ENCODE measurements at regions not wholly inside any gene's neighbourhood (a gene's known extent, or its start where the extent isn't known, plus 50 kb on each side); places are given as distances from the start of the nearest gene placed in this dataset.

DNA sequence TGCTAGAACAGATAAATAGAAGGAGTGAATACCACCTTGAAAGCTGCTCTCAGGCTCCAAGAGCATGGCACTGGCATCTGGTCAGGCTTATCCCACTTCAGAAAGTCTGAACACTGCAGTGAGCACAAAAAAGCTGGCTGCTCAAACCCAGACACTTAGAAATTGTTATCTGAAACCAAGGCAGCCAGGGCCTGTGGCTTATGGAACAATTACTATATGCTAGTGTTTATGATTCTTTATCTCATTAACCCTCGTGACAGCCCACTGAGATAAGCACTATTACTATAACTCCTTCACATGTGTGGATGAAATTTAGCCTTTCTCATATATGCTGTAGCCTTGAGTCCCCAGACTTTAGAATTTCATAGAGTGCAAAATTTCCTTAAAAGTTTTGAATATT is 400.2 kb downstream of the RAB38 start:
- H3K79me2 ChIP-seq (ENCODE audit: insufficient read depth, low read length) = no peaks in the 10 kb centered on the region
- TF ChIP-seq SIN3A (IDR thresholded peaks at IDR 0.05; ENCODE audit: low read depth) (no peak), YY1 (IDR thresholded peaks at IDR 0.05; ENCODE audit: extremely low read depth, insufficient replicate concordance, low read depth, low read length) (no peak), POLR2AphosphoS5 (IDR thresholded peaks at IDR 0.05; ENCODE audit: low read depth, low read length) (no peak), TCF7L2 (IDR thresholded peaks at IDR 0.05; ENCODE audit: borderline replicate concordance, extremely low read depth, insufficient read depth, insufficient read length) (no peak), SP1 (IDR thresholded peaks at IDR 0.05; ENCODE audit: low read depth) (no peak), CEBPB (IDR thresholded peaks at IDR 0.05; ENCODE audit: low read depth) (no peak), SRF (IDR thresholded peaks at IDR 0.05; ENCODE audit: low read depth) (no peak), POLR2A (IDR thresholded peaks at IDR 0.05; ENCODE audit: borderline replicate concordance, extremely low read depth, insufficient read depth, insufficient read length) (no peak), ZFX (IDR thresholded peaks at IDR 0.05) (no peak), JUND (IDR thresholded peaks at IDR 0.05) (no peak), FOSL1 (IDR thresholded peaks at IDR 0.05; ENCODE audit: low read depth) (no peak)
- CTCF ChIA-PET = no interaction called here
- no peak overlapping the region for H3K27ac ChIP-seq (ENCODE audit: low read depth, low read length)
- no peak overlapping the region for H3K9ac ChIP-seq (ENCODE audit: low read length)
- H3K9me2 ChIP-seq (ENCODE audit: insufficient read depth) = no peaks in the 10 kb centered on the region
- no peaks in the 10 kb centered on the region for H4K20me1 ChIP-seq (ENCODE audit: insufficient read depth)
- no TSS peak for BruUV-seq (replicated peaks)
- H3K27me3 ChIP-seq (ENCODE audit: insufficient read depth, low read length) = peaks cover 5% of the 10 kb centered on the region; the same call in 1 of the 2 replicates
- intact Hi-C loops (cut with micrococcal nuclease) = no loop called here
- no peak overlapping the region for H3K4me2 ChIP-seq (ENCODE audit: low read length)
- RAD21 ChIA-PET (ENCODE audit: low non-redundant PET in 1 of 2, low total read pairs in 2 of 2, uncharacterized antibody in 2 of 2, unreplicated experiment in 2 of 2) = no interaction called here
- no peaks in the 10 kb centered on the region for H3K36me3 ChIP-seq (ENCODE audit: control insufficient read depth in 1 of 2, insufficient read depth in 2 of 2, low read length in 2 of 2)
- H3K4me3 ChIP-seq (replicated peaks in 1 of 2; ENCODE audit: low read depth in 1 of 2, low read length in 2 of 2) = no peak overlapping the region
- no peaks in the 10 kb centered on the region for H3K4me1 ChIP-seq (ENCODE audit: control insufficient read depth in 1 of 2, insufficient read depth in 2 of 2, low read length in 2 of 2)
- no peaks in the 10 kb centered on the region for H3K9me3 ChIP-seq (ENCODE audit: control insufficient read depth in 1 of 2, insufficient read depth in 1 of 2, low read depth in 1 of 2, low read length in 2 of 2)
- H2AFZ ChIP-seq (ENCODE audit: low read depth, low read length, poor library complexity, severe bottlenecking) = no peak overlapping the region
- no peak for ATAC-seq
- no peak for DNase-seq (ENCODE audit: low read depth, low spot score)
- POLR2A ChIA-PET = no interaction called here

DNA sequence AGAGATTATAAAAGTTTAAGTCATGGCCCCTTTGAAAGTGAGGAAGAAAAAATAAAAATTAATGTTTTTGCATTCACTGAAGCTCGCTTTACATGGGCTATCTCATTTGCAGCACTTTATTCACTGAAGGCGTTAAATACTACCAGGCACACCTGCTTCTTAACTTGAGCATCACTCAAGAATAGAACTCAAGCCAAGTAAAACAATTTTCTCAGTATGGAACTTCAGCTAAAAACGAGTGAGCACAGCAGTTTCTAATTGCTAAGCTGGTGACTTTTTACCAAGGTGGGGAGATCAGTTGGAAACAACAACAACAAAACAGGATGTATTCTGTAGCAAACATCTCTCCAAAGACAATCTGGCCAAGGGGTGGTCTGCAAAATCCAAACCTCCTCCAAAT is 405.6 kb downstream of the RAB38 start:
- no peak overlapping the region for H3K4me2 ChIP-seq (ENCODE audit: low read length)
- H3K79me2 ChIP-seq (ENCODE audit: insufficient read depth, low read length) = no peaks in the 10 kb centered on the region
- ChIA-PET POLR2A (no interaction called here), RAD21 (ENCODE audit: low non-redundant PET in 1 of 2, low total read pairs in 2 of 2, uncharacterized antibody in 2 of 2, unreplicated experiment in 2 of 2) (no interaction called here), CTCF (no interaction called here)
- intact Hi-C loops (cut with micrococcal nuclease) = no loop called here
- no peak overlapping the region for H3K4me3 ChIP-seq (replicated peaks in 1 of 2; ENCODE audit: low read depth in 1 of 2, low read length in 2 of 2)
- DNase-seq (ENCODE audit: low read depth, low spot score) (no peak), ATAC-seq (no peak)
- no peaks in the 10 kb centered on the region for H3K4me1 ChIP-seq (ENCODE audit: control insufficient read depth in 1 of 2, insufficient read depth in 2 of 2, low read length in 2 of 2)
- no peaks in the 10 kb centered on the region for H4K20me1 ChIP-seq (ENCODE audit: insufficient read depth)
- H3K27me3 ChIP-seq (ENCODE audit: insufficient read depth, low read length) = peaks cover 41% of the 10 kb centered on the region
- BruUV-seq (replicated peaks) = no TSS peak
- H3K9me2 ChIP-seq (ENCODE audit: insufficient read depth) = no peaks in the 10 kb centered on the region
- H3K9me3 ChIP-seq (ENCODE audit: control insufficient read depth in 1 of 2, insufficient read depth in 1 of 2, low read depth in 1 of 2, low read length in 2 of 2) = no peaks in the 10 kb centered on the region
- no peak overlapping the region for H3K27ac ChIP-seq (ENCODE audit: low read depth, low read length)
- no peak overlapping the region for H3K9ac ChIP-seq (ENCODE audit: low read length)
- no peak overlapping the region for H2AFZ ChIP-seq (ENCODE audit: low read depth, low read length, poor library complexity, severe bottlenecking)
- no peaks in the 10 kb centered on the region for H3K36me3 ChIP-seq (ENCODE audit: control insufficient read depth in 1 of 2, insufficient read depth in 2 of 2, low read length in 2 of 2)
- TF ChIP-seq TCF7L2 (IDR thresholded peaks at IDR 0.05; ENCODE audit: borderline replicate concordance, extremely low read depth, insufficient read depth, insufficient read length) (no peak), POLR2A (IDR thresholded peaks at IDR 0.05; ENCODE audit: borderline replicate concordance, extremely low read depth, insufficient read depth, insufficient read length) (no peak), SRF (IDR thresholded peaks at IDR 0.05; ENCODE audit: low read depth) (no peak), ZFX (IDR thresholded peaks at IDR 0.05) (no peak), EZH2 (IDR thresholded peaks at IDR 0.05) (no peak), SIN3A (IDR thresholded peaks at IDR 0.05; ENCODE audit: low read depth) (no peak), CBX3 (IDR thresholded peaks at IDR 0.05; ENCODE audit: low read depth) (no peak), CEBPB (IDR thresholded peaks at IDR 0.05; ENCODE audit: low read depth) (no peak), ZNF274 (IDR thresholded peaks at IDR 0.05; ENCODE audit: low read depth, low read length) (no peak), RAD21 (IDR thresholded peaks at IDR 0.05; ENCODE audit: low read depth) (no peak), EZH2phosphoT487 (IDR thresholded peaks at IDR 0.05; ENCODE audit: borderline replicate concordance) (no peak), ELF1 (IDR thresholded peaks at IDR 0.05; ENCODE audit: borderline replicate concordance, low read depth) (no peak), POLR2AphosphoS5 (IDR thresholded peaks at IDR 0.05; ENCODE audit: low read depth, low read length) (no peak), SP1 (IDR thresholded peaks at IDR 0.05; ENCODE audit: low read depth) (no peak)
- TF ChIP-seq, protein P1, sequence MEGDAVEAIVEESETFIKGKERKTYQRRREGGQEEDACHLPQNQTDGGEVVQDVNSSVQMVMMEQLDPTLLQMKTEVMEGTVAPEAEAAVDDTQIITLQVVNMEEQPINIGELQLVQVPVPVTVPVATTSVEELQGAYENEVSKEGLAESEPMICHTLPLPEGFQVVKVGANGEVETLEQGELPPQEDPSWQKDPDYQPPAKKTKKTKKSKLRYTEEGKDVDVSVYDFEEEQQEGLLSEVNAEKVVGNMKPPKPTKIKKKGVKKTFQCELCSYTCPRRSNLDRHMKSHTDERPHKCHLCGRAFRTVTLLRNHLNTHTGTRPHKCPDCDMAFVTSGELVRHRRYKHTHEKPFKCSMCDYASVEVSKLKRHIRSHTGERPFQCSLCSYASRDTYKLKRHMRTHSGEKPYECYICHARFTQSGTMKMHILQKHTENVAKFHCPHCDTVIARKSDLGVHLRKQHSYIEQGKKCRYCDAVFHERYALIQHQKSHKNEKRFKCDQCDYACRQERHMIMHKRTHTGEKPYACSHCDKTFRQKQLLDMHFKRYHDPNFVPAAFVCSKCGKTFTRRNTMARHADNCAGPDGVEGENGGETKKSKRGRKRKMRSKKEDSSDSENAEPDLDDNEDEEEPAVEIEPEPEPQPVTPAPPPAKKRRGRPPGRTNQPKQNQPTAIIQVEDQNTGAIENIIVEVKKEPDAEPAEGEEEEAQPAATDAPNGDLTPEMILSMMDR (IDR thresholded peaks at IDR 0.05 in 2 of 3, conservative IDR thresholded peaks at IDR 0.05 in 1 of 3; ENCODE audit: borderline replicate concordance in 1 of 3, insufficient read depth in 1 of 3, low read depth in 2 of 3, low read length in 2 of 3) = no peak
- TF ChIP-seq, protein P2, sequence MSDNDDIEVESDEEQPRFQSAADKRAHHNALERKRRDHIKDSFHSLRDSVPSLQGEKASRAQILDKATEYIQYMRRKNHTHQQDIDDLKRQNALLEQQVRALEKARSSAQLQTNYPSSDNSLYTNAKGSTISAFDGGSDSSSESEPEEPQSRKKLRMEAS (IDR thresholded peaks at IDR 0.05) = no peak
- TF ChIP-seq, protein P3, sequence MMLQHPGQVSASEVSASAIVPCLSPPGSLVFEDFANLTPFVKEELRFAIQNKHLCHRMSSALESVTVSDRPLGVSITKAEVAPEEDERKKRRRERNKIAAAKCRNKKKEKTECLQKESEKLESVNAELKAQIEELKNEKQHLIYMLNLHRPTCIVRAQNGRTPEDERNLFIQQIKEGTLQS (IDR thresholded peaks at IDR 0.05) = no peak

Measured in HCT116 (cell line).